ENCODE measurements at regions not wholly inside any gene's neighbourhood (a gene's known extent, or its start where the extent isn't known, plus 50 kb on each side); places are given as distances from the start of the nearest gene placed in this dataset.
"Not testable (repeated sequence)": the region's sequence is repeated elsewhere in the genome, so short reads cannot be mapped to it uniquely, and the experiment has no call there.

- 8 to 11% methylated on average over 1 of the region's 1 CpG for WGBS, 2 donors (ENCODE audit: low coverage in 1 of 2)
- no peak overlapping the region for H3K4me3 ChIP-seq
- TF ChIP-seq CTCF (IDR thresholded peaks at IDR 0.05), result no peak
- H3K9me3 ChIP-seq, result no peaks in the 10 kb centered on the region
- no peaks in the 10 kb centered on the region for H3K4me1 ChIP-seq
- no peak for DNase-seq
- H3K27ac ChIP-seq, result no peak overlapping the region
- H3K27me3 ChIP-seq, result no peaks in the 10 kb centered on the region
- in situ Hi-C loops (cut with MboI; ENCODE audit: low pct_ligation_motif_present in 1 of 4, low pct_unique_long_range_greater_than_20kb in 1 of 4, low sequenced_read_pairs in 3 of 4) (no loop called here), intact Hi-C loops (cut with DNase I; ENCODE audit: low total_unique reads) (no loop called here)
- no peaks in the 10 kb centered on the region for H3K36me3 ChIP-seq
Observed at GRCh38 chr12:86572455-86572854, 316.3 kb upstream of the MGAT4C start.

- intact Hi-C loops (cut with DNase I; ENCODE audit: low total_unique reads) (no loop called here), in situ Hi-C loops (cut with MboI; ENCODE audit: low pct_ligation_motif_present in 1 of 4, low pct_unique_long_range_greater_than_20kb in 1 of 4, low sequenced_read_pairs in 3 of 4) (no loop called here)
- no peaks in the 10 kb centered on the region for H3K9me3 ChIP-seq
- no peak overlapping the region for H3K4me3 ChIP-seq
- DNase-seq, result no peak
- H3K27ac ChIP-seq, result no peak overlapping the region
- H3K4me1 ChIP-seq, result no peaks in the 10 kb centered on the region
- no peak for TF ChIP-seq POLR2A (IDR thresholded peaks at IDR 0.05)
- no peak for TF ChIP-seq CTCF (IDR thresholded peaks at IDR 0.05)
- TF ChIP-seq EP300 (IDR thresholded peaks at IDR 0.05; ENCODE audit: low read depth), result no peak
- TF ChIP-seq POLR2AphosphoS5 (IDR thresholded peaks at IDR 0.05), result no peak
- H3K36me3 ChIP-seq, result no peaks in the 10 kb centered on the region
- H3K27me3 ChIP-seq, result no peaks in the 10 kb centered on the region
- WGBS, 2 donors (ENCODE audit: low coverage in 1 of 2), result 88% methylated on average over 2 of the region's 2 CpGs; no CpG with 5 or more reads in 1 of the 2 donors
Observed at GRCh38 chr12:86565038-86565437, 308.8 kb upstream of the MGAT4C start.

- in situ Hi-C loops (cut with MboI; ENCODE audit: low pct_ligation_motif_present in 1 of 4, low pct_unique_long_range_greater_than_20kb in 1 of 4, low sequenced_read_pairs in 3 of 4), result not testable (repeated sequence)
Observed at GRCh38 chr12:86555491-86555890, 299.3 kb upstream of the MGAT4C start.

DNA sequence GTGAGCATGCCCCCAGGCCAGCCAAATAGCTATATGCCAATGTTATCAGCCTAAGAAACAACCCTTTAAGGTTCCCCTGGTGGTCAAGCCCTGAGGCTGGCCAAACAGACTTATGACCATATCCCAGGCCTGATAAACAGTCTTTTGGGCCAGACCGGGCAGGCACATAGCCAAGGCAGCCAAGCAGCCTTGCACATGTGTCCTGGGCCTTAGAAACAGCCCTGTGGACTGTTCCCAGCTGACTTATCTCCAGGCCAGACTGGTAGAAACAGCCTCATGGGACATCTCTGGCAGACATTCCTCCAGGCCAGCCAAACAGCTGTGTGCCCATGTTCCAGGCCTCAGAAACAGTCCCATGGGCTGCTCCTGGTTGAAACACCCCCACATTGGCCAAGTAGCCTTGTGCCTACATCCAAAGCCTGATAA, 295.0 kb upstream of the MGAT4C start:
- in situ Hi-C loops (cut with MboI; ENCODE audit: low pct_ligation_motif_present in 1 of 4, low pct_unique_long_range_greater_than_20kb in 1 of 4, low sequenced_read_pairs in 3 of 4) (no loop called here), intact Hi-C loops (cut with DNase I; ENCODE audit: low total_unique reads) (no loop called here)
- no peaks in the 10 kb centered on the region for H3K9me3 ChIP-seq
- no peak for TF ChIP-seq EP300 (IDR thresholded peaks at IDR 0.05; ENCODE audit: low read depth)
- no peak for TF ChIP-seq POLR2AphosphoS5 (IDR thresholded peaks at IDR 0.05)
- TF ChIP-seq POLR2A (IDR thresholded peaks at IDR 0.05), result no peak
- no peak for TF ChIP-seq CTCF (IDR thresholded peaks at IDR 0.05)
- H3K4me1 ChIP-seq, result no peaks in the 10 kb centered on the region
- DNase-seq, result no peak
- H3K27ac ChIP-seq, result no peak overlapping the region
- no peaks in the 10 kb centered on the region for H3K27me3 ChIP-seq
- no peaks in the 10 kb centered on the region for H3K36me3 ChIP-seq
- H3K4me3 ChIP-seq, result no peak overlapping the region
- WGBS, 2 donors (ENCODE audit: low coverage in 1 of 2), result 88% methylated on average over 1 of the region's 1 CpG; no CpG with 5 or more reads in 1 of the 2 donors

More at GRCh38 chr12:86555491-86555890, 299.3 kb upstream of the MGAT4C start:
- H3K4me1 ChIP-seq; H3K27ac ChIP-seq; intact Hi-C loops (cut with DNase I; ENCODE audit: low total_unique reads); H3K9me3 ChIP-seq; H3K27me3 ChIP-seq; DNase-seq; H3K4me3 ChIP-seq; H3K36me3 ChIP-seq: not testable (repeated sequence)
- WGBS, 2 donors (ENCODE audit: low coverage in 1 of 2), result 12 to 28% methylated on average over 3 to 5 of the region's 5 CpGs

All from transverse colon (tissue), 4 donors.